ENCODE measurements at regions not wholly inside any gene's neighbourhood (a gene's known extent, or its start where the extent isn't known, plus 50 kb on each side); places are given as distances from the start of the nearest gene placed in this dataset.

DNA sequence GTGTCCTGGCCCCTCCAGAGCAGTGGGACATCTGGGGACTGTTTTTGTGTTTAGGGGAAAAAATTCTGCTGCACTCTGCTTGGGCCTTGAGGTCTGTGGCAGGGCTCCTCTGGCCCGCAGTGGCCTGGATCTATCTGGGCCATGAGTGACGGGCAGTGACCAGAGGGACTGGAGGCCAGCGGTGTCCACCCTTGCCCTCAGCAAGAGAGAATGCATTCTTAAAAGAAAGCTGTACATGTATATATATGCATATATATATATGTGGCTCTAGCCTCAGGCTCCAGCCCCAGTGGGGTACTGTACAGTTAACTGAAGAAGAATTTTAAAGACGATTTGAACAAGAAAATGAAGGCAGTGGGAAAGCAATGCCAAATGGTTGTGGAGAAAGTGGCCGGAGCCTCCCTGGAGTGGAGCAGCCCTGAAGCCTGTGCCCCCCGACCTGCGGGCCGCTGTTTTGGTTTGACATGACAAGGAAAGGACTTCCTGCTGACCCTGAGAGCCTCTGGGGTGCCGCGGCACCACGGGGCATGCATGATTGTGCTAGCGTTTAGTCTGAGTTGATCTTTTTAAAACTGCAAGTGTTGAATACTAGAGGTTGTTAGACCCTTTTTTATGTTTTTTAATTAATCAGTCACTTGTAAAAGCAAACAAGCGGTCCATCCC, 52.2 kb downstream of the PLXNA1 start:
- ATAC-seq (ENCODE audit: insufficient read depth, low read depth): no peak
- Histone ChIP-seq H2AFZ (ENCODE audit: low read depth, low read length) (no peak overlapping the region), H3K36me3 (ENCODE audit: insufficient read depth, low read length) (peaks cover 40% of the 10 kb centered on the region), H4K20me1 (ENCODE audit: insufficient read depth, low read length) (peaks cover 3% of the 10 kb centered on the region; the same call in 1 of the 2 replicates), H3K9me3 (ENCODE audit: insufficient read depth, low read length, severe bottlenecking) (no peaks in the 10 kb centered on the region), H3K27ac (ENCODE audit: low read length) (no peak overlapping the region), H3K4me3 (ENCODE audit: low read depth in 1 of 2, low read length in 2 of 2) (no peak overlapping the region), H3K4me2 (ENCODE audit: insufficient read depth, low read length) (no peak overlapping the region), H3K79me2 (ENCODE audit: insufficient read depth, low read length) (no peaks in the 10 kb centered on the region), H3K9ac (ENCODE audit: low read depth, low read length) (no peak overlapping the region), H3K4me1 (ENCODE audit: insufficient read depth, low read length) (no peaks in the 10 kb centered on the region), H3K27me3 (ENCODE audit: insufficient read depth, low read length, poor library complexity) (no peaks in the 10 kb centered on the region)
- no peak for DNase-seq
- TF ChIP-seq, protein P1, sequence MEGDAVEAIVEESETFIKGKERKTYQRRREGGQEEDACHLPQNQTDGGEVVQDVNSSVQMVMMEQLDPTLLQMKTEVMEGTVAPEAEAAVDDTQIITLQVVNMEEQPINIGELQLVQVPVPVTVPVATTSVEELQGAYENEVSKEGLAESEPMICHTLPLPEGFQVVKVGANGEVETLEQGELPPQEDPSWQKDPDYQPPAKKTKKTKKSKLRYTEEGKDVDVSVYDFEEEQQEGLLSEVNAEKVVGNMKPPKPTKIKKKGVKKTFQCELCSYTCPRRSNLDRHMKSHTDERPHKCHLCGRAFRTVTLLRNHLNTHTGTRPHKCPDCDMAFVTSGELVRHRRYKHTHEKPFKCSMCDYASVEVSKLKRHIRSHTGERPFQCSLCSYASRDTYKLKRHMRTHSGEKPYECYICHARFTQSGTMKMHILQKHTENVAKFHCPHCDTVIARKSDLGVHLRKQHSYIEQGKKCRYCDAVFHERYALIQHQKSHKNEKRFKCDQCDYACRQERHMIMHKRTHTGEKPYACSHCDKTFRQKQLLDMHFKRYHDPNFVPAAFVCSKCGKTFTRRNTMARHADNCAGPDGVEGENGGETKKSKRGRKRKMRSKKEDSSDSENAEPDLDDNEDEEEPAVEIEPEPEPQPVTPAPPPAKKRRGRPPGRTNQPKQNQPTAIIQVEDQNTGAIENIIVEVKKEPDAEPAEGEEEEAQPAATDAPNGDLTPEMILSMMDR (IDR thresholded peaks at IDR 0.05; ENCODE audit: borderline replicate concordance, extremely low read depth, low read length, poor library complexity, severe bottlenecking): no peak
- no peak for TF ChIP-seq EZH2 (IDR thresholded peaks at IDR 0.05; ENCODE audit: borderline replicate concordance, low read depth, low read length, severe bottlenecking)

GRCh38 chr3:127035677-127036076, 52.8 kb downstream of the PLXNA1 start:
- no peak overlapping the region for H3K4me3 ChIP-seq (ENCODE audit: low read depth in 1 of 2, low read length in 2 of 2)
- peaks cover 3% of the 10 kb centered on the region; the same call in 1 of the 2 replicates for H4K20me1 ChIP-seq (ENCODE audit: insufficient read depth, low read length)
- ATAC-seq (ENCODE audit: insufficient read depth, low read depth) (no peak), DNase-seq (no peak)
- no peak overlapping the region for H3K27ac ChIP-seq (ENCODE audit: low read length)
- no peaks in the 10 kb centered on the region for H3K4me1 ChIP-seq (ENCODE audit: insufficient read depth, low read length)
- no peaks in the 10 kb centered on the region for H3K9me3 ChIP-seq (ENCODE audit: insufficient read depth, low read length, severe bottlenecking)
- no peak overlapping the region for H2AFZ ChIP-seq (ENCODE audit: low read depth, low read length)
- no peak overlapping the region for H3K9ac ChIP-seq (ENCODE audit: low read depth, low read length)
- H3K4me2 ChIP-seq (ENCODE audit: insufficient read depth, low read length): no peak overlapping the region
- no peak for TF ChIP-seq EZH2 (IDR thresholded peaks at IDR 0.05; ENCODE audit: borderline replicate concordance, low read depth, low read length, severe bottlenecking)
- TF ChIP-seq, protein P1 (IDR thresholded peaks at IDR 0.05; ENCODE audit: borderline replicate concordance, extremely low read depth, low read length, poor library complexity, severe bottlenecking): no peak
- H3K79me2 ChIP-seq (ENCODE audit: insufficient read depth, low read length): no peaks in the 10 kb centered on the region
- H3K27me3 ChIP-seq (ENCODE audit: insufficient read depth, low read length, poor library complexity): no peaks in the 10 kb centered on the region
- peaks cover 34% of the 10 kb centered on the region for H3K36me3 ChIP-seq (ENCODE audit: insufficient read depth, low read length)

DNA sequence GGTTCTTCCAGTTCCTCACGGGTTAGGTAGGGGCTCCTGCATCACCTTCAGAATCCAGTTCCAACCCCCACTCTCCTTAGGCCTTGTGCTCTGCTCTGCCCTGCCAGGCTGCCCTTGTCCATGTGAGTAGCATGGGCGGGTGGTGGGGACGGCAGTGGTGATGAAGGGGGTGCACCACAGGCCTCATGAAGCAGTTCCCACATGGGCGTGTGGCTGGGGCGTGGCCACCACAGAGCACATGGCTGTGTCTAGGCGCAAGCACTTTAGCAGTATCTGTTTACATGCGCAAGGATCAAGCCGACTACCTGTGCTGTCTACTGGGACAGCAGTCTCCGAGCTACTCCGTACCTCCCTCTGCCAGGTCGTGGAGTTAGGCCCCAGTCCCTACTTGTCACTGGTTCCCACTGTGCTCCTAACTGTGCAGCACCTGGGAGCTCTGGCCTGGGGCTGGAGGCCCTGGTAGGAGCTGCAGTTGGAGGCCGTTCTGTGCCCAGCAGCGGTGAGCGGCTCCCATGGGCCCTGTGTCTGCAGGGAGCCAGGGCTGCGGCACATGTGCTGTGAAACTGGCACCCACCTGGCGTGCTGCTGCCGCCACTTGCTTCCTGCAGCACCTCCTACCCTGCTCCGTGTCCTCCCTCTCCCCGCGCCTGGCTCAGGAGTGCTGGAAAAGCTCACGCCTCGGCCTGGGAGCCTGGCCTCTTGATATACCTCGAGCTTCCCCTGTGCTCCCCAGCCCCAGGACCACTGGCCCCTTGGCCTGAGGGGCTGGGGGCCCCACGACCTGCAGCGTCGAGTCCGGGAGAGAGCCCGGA, 53.5 kb downstream of the PLXNA1 start:
- H3K9ac ChIP-seq (ENCODE audit: low read depth, low read length): no peak overlapping the region
- H3K27me3 ChIP-seq (ENCODE audit: insufficient read depth, low read length, poor library complexity): no peaks in the 10 kb centered on the region
- no peaks in the 10 kb centered on the region for H3K4me1 ChIP-seq (ENCODE audit: insufficient read depth, low read length)
- DNase-seq (no peak), ATAC-seq (ENCODE audit: insufficient read depth, low read depth) (peak; percentile 31; the same call in 1 of the 3 replicates)
- TF ChIP-seq, protein P1 (IDR thresholded peaks at IDR 0.05; ENCODE audit: borderline replicate concordance, extremely low read depth, low read length, poor library complexity, severe bottlenecking): no peak
- no peak for TF ChIP-seq EZH2 (IDR thresholded peaks at IDR 0.05; ENCODE audit: borderline replicate concordance, low read depth, low read length, severe bottlenecking)
- H3K79me2 ChIP-seq (ENCODE audit: insufficient read depth, low read length): no peaks in the 10 kb centered on the region
- H3K4me3 ChIP-seq (ENCODE audit: low read depth in 1 of 2, low read length in 2 of 2): no peak overlapping the region
- no peak overlapping the region for H3K27ac ChIP-seq (ENCODE audit: low read length)
- peaks cover 3% of the 10 kb centered on the region; the same call in 1 of the 2 replicates for H4K20me1 ChIP-seq (ENCODE audit: insufficient read depth, low read length)
- H3K9me3 ChIP-seq (ENCODE audit: insufficient read depth, low read length, severe bottlenecking): no peaks in the 10 kb centered on the region
- H3K36me3 ChIP-seq (ENCODE audit: insufficient read depth, low read length): peaks cover 27% of the 10 kb centered on the region
- H3K4me2 ChIP-seq (ENCODE audit: insufficient read depth, low read length): no peak overlapping the region
- H2AFZ ChIP-seq (ENCODE audit: low read depth, low read length): no peak overlapping the region
